Prostate gland (tissue), 2 donors: ENCODE measurements at regions not wholly inside any gene's neighbourhood (a gene's known extent, or its start where the extent isn't known, plus 50 kb on each side); places are given as distances from the start of the nearest gene placed in this dataset.

Experiments
- DNase-seq: peaks from one replicate; pipeline ENCODE4 v3.0.0-alpha.2; 2019; ENCODE audit warnings: low spot score
- H3K27ac ChIP-seq, 2 donors: fragments of 200-600 bp; sonication (generic); 2 replicates each; pipeline ENCODE4 v1.5.1; 2017 to 2019
- H3K27me3 ChIP-seq: fragments of 200-600 bp; sonication (generic); replicated peaks from 2 replicates; pipeline ENCODE4 v1.5.1; 2019; ENCODE audit not compliant: insufficient read depth
- H3K36me3 ChIP-seq, 2 donors: fragments of 200-600 bp; sonication (generic); 1 replicate in 1 of 2; 2 replicates in 1 of 2; pipeline versions ENCODE4 v1.5.1 to v1.8.1; 2017 to 2019
- H3K4me1 ChIP-seq: fragments of 200-600 bp; sonication (generic); replicated peaks from 2 replicates; pipeline ENCODE4 v1.5.1; 2019
- H3K4me3 ChIP-seq, 2 donors: fragments of 200-600 bp; sonication (generic); 2 replicates each; pipeline ENCODE4 v1.5.1; 2017 to 2019
- H3K9me3 ChIP-seq: fragments of 200-600 bp; sonication (generic); 2 replicates; pipeline ENCODE4 v1.5.1; 2017
- CTCF ChIP-seq, 4 experiments: fragments of 200-600 bp in 2 of 4; fragments of 450-650 bp in 2 of 4; sonication (generic) in 2 of 4; IDR thresholded peaks; 1 replicate in 3 of 4; 2 replicates in 1 of 4; pipeline ENCODE4 v1.5.1; 2016 to 2019; ENCODE audit warnings: antibody characterized with exemption in 4 of 4, mild to moderate bottlenecking in 2 of 4, moderate library complexity in 2 of 4
- POLR2A ChIP-seq: fragments of 450-650 bp; IDR thresholded peaks from one replicate; pipeline ENCODE4 v1.6.1; 2016; ENCODE audit warnings: antibody characterized with exemption, mild to moderate bottlenecking
- POLR2AphosphoS5 ChIP-seq: sonication (generic); formaldehyde crosslinking; IDR thresholded peaks from one replicate; pipeline ENCODE4 v1.6.1; 2017; ENCODE audit warnings: antibody characterized with exemption
- WGBS: methylation state at CpG from one replicate; pipeline ENCODE4 v1.1.5; 2018; 5-methylcytosine and 5-hydroxymethylcytosine counted together
- intact Hi-C: fragments of 100-400 bp; cut with DNase I; formaldehyde crosslinking; loops from one replicate; pipeline ENCODE4 v1.14.2; 2022

DNA sequence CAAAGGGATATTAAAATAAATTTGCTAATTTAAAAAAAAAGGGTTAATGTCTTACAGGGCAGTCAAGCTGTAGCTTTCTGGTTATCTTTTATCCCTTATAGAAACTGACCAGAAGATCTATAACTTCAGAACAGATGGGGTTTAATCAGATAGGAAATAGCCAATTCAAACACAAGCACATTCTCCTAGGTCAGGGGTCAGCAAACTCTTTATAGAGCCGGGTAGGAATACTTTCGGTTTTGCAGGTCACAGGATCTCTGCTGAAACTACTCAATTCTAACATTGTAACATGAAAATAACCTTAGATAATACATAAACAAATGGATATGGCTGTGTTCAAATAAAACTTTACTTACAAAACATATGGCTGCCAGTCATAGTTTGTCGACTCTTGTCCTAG lies 479.8 kb downstream of the ADRA2A start:
- Histone ChIP-seq H3K4me3 (no peak overlapping the region), H3K27me3 (no peaks in the 10 kb centered on the region), H3K4me1 (no peaks in the 10 kb centered on the region), H3K9me3 (no peaks in the 10 kb centered on the region), H3K27ac (no peak overlapping the region), H3K36me3 (no peaks in the 10 kb centered on the region)
- intact Hi-C loops: no loop called here
- WGBS: 81% methylated on average over 3 of the region's 3 CpGs
- TF ChIP-seq CTCF (IDR thresholded peaks at IDR 0.05) (no peak), POLR2AphosphoS5 (no peak), POLR2A (no peak)
- DNase-seq: no peak

GRCh38 chr10:111558211-111558610 lies 481.4 kb downstream of the ADRA2A start:
- Histone ChIP-seq H3K4me3 (no peak overlapping the region), H3K4me1 (no peaks in the 10 kb centered on the region), H3K27me3 (no peaks in the 10 kb centered on the region), H3K27ac (no peak overlapping the region), H3K36me3 (no peaks in the 10 kb centered on the region), H3K9me3 (no peaks in the 10 kb centered on the region)
- intact Hi-C loops: no loop called here
- TF ChIP-seq POLR2AphosphoS5 (no peak), POLR2A (no peak), CTCF (IDR thresholded peaks at IDR 0.05) (no peak)
- WGBS: 86% methylated on average over 4 of the region's 4 CpGs
- no peak for DNase-seq

DNA sequence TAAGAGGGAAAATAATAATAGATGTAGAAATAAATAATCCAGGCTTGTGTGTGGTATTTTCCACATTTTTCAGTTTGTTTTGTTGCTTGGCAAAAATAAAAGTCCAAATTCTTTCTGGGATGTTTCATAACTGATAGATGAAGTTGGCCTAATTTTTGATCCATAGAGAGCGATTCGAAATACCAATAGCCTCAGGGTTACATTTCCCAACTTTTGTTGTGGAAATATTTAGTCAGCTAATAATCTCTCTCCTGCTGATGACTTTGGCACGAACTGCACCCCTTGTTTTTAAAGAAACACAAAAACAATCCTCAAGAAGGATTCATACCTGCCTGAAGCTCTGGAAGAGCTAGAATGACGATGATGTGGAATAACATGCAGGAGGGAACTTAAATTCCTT lies 483.2 kb downstream of the ADRA2A start:
- Histone ChIP-seq H3K27ac (no peak overlapping the region), H3K4me1 (no peaks in the 10 kb centered on the region), H3K36me3 (no peaks in the 10 kb centered on the region), H3K9me3 (no peaks in the 10 kb centered on the region), H3K4me3 (no peak overlapping the region), H3K27me3 (no peaks in the 10 kb centered on the region)
- DNase-seq: no peak
- intact Hi-C loops: no loop called here
- TF ChIP-seq CTCF (IDR thresholded peaks at IDR 0.05): no peak
- no peak for TF ChIP-seq POLR2A
- TF ChIP-seq POLR2AphosphoS5: no peak
- 68% methylated on average over 4 of the region's 4 CpGs for WGBS

DNA sequence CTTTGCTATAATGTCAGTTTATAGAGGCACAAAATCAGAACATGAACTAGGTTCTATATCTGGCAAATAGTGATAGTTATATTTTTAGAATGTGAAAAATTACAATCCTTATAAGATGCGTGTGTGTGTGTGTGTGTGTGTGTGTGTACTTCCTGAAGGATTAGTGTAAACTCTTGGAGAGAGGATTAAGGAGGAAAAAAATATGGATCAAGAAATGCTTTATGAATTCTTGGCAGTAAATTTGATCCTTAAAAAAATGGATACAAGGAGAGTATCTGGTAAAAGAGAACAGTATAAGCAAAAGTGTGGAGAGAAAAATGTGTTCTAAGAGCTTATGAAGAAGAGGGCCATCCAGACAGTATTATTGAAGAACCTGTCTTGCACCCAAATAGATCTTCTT lies 484.3 kb downstream of the ADRA2A start:
- 48% methylated on average over 1 of the region's 1 CpG for WGBS

More for the DNA sequence above, 484.3 kb downstream of the ADRA2A start:
- Histone ChIP-seq H3K4me1 (no peaks in the 10 kb centered on the region), H3K36me3 (no peaks in the 10 kb centered on the region), H3K27ac (no peak overlapping the region), H3K4me3 (no peak overlapping the region), H3K9me3 (no peaks in the 10 kb centered on the region), H3K27me3 (no peaks in the 10 kb centered on the region)
- DNase-seq: no peak
- no peak for TF ChIP-seq POLR2A
- TF ChIP-seq CTCF (IDR thresholded peaks at IDR 0.05): no peak
- no peak for TF ChIP-seq POLR2AphosphoS5
- intact Hi-C loops: no loop called here
